GM18502 (cell line): ENCODE measurements at regions not wholly inside any gene's neighbourhood (a gene's known extent, or its start where the extent isn't known, plus 50 kb on each side); places are given as distances from the start of the nearest gene placed in this dataset.
A peak's percentile ranks its signal among the peaks of the same experiment; 100 is the strongest.

Source experiments
- ATAC-seq: cut with Tn5 transposase; IDR thresholded peaks from one replicate; pipeline ENCODE4 v1.9.1; 2021; ENCODE audit warnings: mild to moderate bottlenecking; ENCODE audit not compliant: unreplicated experiment, poor library complexity

GRCh38 chr3:160128056-160128455, 97.2 kb upstream of the C3orf80 start:
- no peak for ATAC-seq

- peak; percentile 66 for ATAC-seq
These were observed 95.7 kb upstream of the C3orf80 start for GRCh38 chr3:160129459-160130061.

- no peak for ATAC-seq
These were observed 95.2 kb upstream of the C3orf80 start for GRCh38 chr3:160130071-160130470.

GRCh38 chr3:160130950-160131349, 94.3 kb upstream of the C3orf80 start:
- ATAC-seq = no peak

- no peak for ATAC-seq
These were observed 93.0 kb upstream of the C3orf80 start for GRCh38 chr3:160132226-160132625.

GRCh38 chr3:160133757-160134156, 91.5 kb upstream of the C3orf80 start:
- ATAC-seq = no peak

- no peak for ATAC-seq
These were observed 90.8 kb upstream of the C3orf80 start for GRCh38 chr3:160134454-160134853.

GRCh38 chr3:160134964-160135363, 90.3 kb upstream of the C3orf80 start:
- ATAC-seq = no peak

- peak; percentile 34 for ATAC-seq
These were observed 89.4 kb upstream of the C3orf80 start for GRCh38 chr3:160135851-160136250.

GRCh38 chr3:160136421-160136820, 88.8 kb upstream of the C3orf80 start:
- peak; percentile 64 for ATAC-seq

- no peak for ATAC-seq
These were observed 85.9 kb upstream of the C3orf80 start for GRCh38 chr3:160139291-160139690.

- no peak for ATAC-seq
These were observed 84.5 kb upstream of the C3orf80 start for GRCh38 chr3:160140756-160141155.

- no peak for ATAC-seq
These were observed 83.6 kb upstream of the C3orf80 start for GRCh38 chr3:160141485-160142185.

- ATAC-seq = no peak
These were observed 81.7 kb upstream of the C3orf80 start for GRCh38 chr3:160143482-160143881.

- ATAC-seq = no peak
These were observed 75.2 kb upstream of the C3orf80 start for GRCh38 chr3:160150066-160150465.

- ATAC-seq = no peak
These were observed 74.7 kb upstream of the C3orf80 start for GRCh38 chr3:160150525-160150924.

- ATAC-seq = no peak
These were observed 72.6 kb upstream of the C3orf80 start for GRCh38 chr3:160152638-160153037.

GRCh38 chr3:160154033-160154432, 71.2 kb upstream of the C3orf80 start:
- no peak for ATAC-seq

- ATAC-seq = no peak
These were observed 70.6 kb upstream of the C3orf80 start for GRCh38 chr3:160154596-160154995.

GRCh38 chr3:160157321-160157720, 67.9 kb upstream of the C3orf80 start:
- no peak for ATAC-seq

- ATAC-seq = no peak
These were observed 65.9 kb upstream of the C3orf80 start for GRCh38 chr3:160159341-160159740.

- no peak for ATAC-seq
These were observed 65.4 kb upstream of the C3orf80 start for GRCh38 chr3:160159806-160160205.
